Iris pigment epithelial cell (primary cell): ENCODE measurements at regions not wholly inside any gene's neighbourhood (a gene's known extent, or its start where the extent isn't known, plus 50 kb on each side); places are given as distances from the start of the nearest gene placed in this dataset.
A peak's percentile ranks its signal among the peaks of the same experiment; 100 is the strongest.

Experiments
- DNase-seq: peaks from one replicate; pipeline ENCODE4 v3.0.0-alpha.2; 2011; ENCODE audit warnings: low read depth

GRCh38 chr2:128554151-128554769, 235.6 kb upstream of the HS6ST1 start:
- DNase-seq: no peak

- DNase-seq: no peak
Observed at GRCh38 chr2:128555433-128555832, 236.8 kb upstream of the HS6ST1 start.

GRCh38 chr2:128556089-128556488, 237.4 kb upstream of the HS6ST1 start:
- DNase-seq: no peak

- DNase-seq: no peak
Observed at GRCh38 chr2:128556633-128557032, 238.0 kb upstream of the HS6ST1 start.

- DNase-seq: no peak
Observed at GRCh38 chr2:128557069-128557468, 238.4 kb upstream of the HS6ST1 start.

GRCh38 chr2:128557831-128558241, 239.2 kb upstream of the HS6ST1 start:
- peak; percentile 67 for DNase-seq

GRCh38 chr2:128558441-128558840, 239.8 kb upstream of the HS6ST1 start:
- DNase-seq: no peak

GRCh38 chr2:128558895-128559532, 240.3 kb upstream of the HS6ST1 start:
- peak; percentile 16 for DNase-seq

- DNase-seq: no peak
Observed at GRCh38 chr2:128559533-128560515, 241.2 kb upstream of the HS6ST1 start.

- DNase-seq: no peak
Observed at GRCh38 chr2:128560718-128561117, 242.1 kb upstream of the HS6ST1 start.

GRCh38 chr2:128562471-128563347, 244.0 kb upstream of the HS6ST1 start:
- peak; percentile 34 for DNase-seq

GRCh38 chr2:128563348-128563687, 244.7 kb upstream of the HS6ST1 start:
- DNase-seq: peak; percentile 93

GRCh38 chr2:128564131-128564530, 245.5 kb upstream of the HS6ST1 start:
- no peak for DNase-seq

- DNase-seq: no peak
Observed at GRCh38 chr2:128564551-128564950, 245.9 kb upstream of the HS6ST1 start.

- no peak for DNase-seq
Observed at GRCh38 chr2:128565441-128565840, 246.8 kb upstream of the HS6ST1 start.

- no peak for DNase-seq
Observed at GRCh38 chr2:128566671-128567070, 248.0 kb upstream of the HS6ST1 start.

- no peak for DNase-seq
Observed at GRCh38 chr2:128568106-128568505, 249.4 kb upstream of the HS6ST1 start.

GRCh38 chr2:128573116-128573515, 254.4 kb upstream of the HS6ST1 start:
- no peak for DNase-seq

- no peak for DNase-seq
Observed at GRCh38 chr2:128573531-128573930, 254.9 kb upstream of the HS6ST1 start.

- no peak for DNase-seq
Observed at GRCh38 chr2:128577141-128577930, 258.7 kb upstream of the HS6ST1 start.
